GM12891 (cell line): ENCODE measurements at regions not wholly inside any gene's neighbourhood (a gene's known extent, or its start where the extent isn't known, plus 50 kb on each side); places are given as distances from the start of the nearest gene placed in this dataset.

Experiments used
- PAX5 ChIP-seq: IDR thresholded peaks from 2 replicates; pipeline ENCODE4 v1.6.1; 2011; ENCODE audit warnings: low read length, moderate library complexity, mild to moderate bottlenecking; ENCODE audit not compliant: insufficient read depth, severe bottlenecking
- POLR2A ChIP-seq: IDR thresholded peaks from 2 replicates; pipeline ENCODE4 v1.6.1; 2011; ENCODE audit warnings: low read depth, low read length, control low read depth
- POLR2AphosphoS5 ChIP-seq: IDR thresholded peaks from 2 replicates; pipeline ENCODE4 v1.6.1; 2011; ENCODE audit warnings: low read depth, low read length, control low read depth
- SPI1 ChIP-seq: IDR thresholded peaks from 2 replicates; pipeline ENCODE4 v1.6.1; 2011; ENCODE audit warnings: low read depth, low read length, control low read depth
- TAF1 ChIP-seq: IDR thresholded peaks from 2 replicates; pipeline ENCODE4 v1.6.1; 2011; ENCODE audit warnings: low read depth, low read length, control low read depth

GRCh38 chr2:35337922-35338321 lies 1017.7 kb upstream of the CRIM1 start:
- TF ChIP-seq POLR2A (no peak), TAF1 (no peak), SPI1 (no peak), POLR2AphosphoS5 (no peak), PAX5 (no peak)
